HG02943 (cell line): ENCODE measurements at regions not wholly inside any gene's neighbourhood (a gene's known extent, or its start where the extent isn't known, plus 50 kb on each side); places are given as distances from the start of the nearest gene placed in this dataset.
"Not testable (repeated sequence)": the region's sequence is repeated elsewhere in the genome, so short reads cannot be mapped to it uniquely, and the experiment has no call there.

Source experiments
- ATAC-seq: cut with Tn5 transposase; IDR thresholded peaks from one replicate; pipeline ENCODE4 v1.9.1; 2021; ENCODE audit warnings: mild to moderate bottlenecking, low read depth, moderate library complexity; ENCODE audit not compliant: unreplicated experiment

DNA sequence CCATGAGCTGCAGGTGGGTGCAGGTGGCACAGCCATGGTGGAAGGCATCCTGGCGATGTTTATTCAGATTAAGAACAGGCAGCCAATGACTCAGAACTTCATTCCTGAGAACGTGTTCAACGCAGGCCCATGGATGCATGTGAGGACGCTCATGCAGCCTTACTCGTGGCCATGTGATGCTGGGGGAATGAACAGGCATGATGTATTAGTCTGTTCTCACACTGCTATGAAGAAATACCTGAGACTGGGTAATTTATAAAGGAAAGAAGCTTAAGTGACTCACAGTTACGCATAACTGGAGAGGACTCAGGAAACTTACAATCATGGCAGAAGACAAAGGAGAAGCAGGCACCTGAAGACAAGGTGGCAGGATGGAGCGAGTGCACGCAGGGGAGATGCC lies 146.6 kb downstream of the RNASET2 start:
- ATAC-seq, result no peak

DNA sequence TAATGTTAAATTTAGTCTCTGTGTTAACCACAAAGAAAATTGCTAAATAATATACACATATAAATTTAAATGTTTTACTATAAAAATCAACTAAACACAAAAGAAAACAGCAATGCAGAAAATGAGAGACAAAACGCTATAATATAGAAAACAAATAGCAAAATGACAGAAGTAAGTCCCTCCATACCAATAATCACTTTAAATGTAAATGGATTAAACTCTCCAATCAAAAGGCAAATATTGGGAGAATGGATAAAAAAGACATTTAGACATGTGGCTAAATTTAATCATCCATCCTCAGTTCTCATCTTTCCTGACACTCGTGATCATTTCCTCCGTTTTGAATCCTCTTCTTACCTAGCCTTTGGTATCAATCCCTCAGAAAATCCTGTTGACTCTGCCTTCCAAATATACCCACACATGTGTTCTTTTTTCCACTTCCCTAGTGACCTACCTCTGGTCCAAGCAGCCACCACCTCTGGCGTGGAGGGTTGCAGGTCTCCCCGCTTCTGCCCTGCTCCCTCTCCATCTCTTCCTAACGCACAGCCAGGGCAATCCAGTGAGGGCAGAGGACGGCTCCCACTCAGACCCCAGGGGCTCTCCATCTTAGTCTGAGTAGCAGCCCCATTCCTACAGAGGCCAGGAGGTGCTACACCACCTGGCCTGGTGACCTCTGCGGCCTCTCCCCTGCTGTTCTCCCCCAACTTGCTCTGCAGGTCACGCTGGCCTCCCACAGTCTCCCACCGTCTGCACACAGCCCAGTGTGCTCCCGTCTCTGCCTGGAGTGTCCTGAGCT lies 149.2 kb downstream of the RNASET2 start:
- no peak for ATAC-seq

DNA sequence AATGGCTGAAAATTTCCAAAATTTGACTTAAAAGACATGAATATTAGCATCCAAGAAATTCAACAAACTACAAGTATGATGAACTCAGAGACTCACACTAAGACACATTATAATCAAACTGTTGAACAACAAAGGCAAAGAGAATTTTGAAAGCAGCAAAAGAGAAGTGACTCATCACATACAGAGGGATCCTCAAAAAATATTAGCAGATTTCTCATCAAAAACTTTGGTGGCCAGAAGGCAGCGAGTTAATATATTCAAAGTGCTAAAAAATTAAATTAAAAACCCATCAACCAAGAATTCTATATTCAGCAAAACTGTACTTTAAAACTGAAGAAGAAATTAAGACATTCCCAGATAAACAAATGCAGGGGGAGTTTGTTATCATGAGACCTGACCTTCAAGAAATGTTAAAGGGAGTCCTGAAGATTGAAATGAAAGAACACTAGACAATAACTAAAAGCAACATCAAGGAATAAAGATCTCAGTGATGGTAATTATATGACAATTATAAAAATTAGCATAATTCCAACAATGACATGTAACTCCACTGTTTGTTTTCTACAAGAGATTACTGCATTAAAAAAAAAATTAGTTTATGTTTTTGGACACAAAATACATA lies 150.0 kb downstream of the RNASET2 start:
- no peak for ATAC-seq

DNA sequence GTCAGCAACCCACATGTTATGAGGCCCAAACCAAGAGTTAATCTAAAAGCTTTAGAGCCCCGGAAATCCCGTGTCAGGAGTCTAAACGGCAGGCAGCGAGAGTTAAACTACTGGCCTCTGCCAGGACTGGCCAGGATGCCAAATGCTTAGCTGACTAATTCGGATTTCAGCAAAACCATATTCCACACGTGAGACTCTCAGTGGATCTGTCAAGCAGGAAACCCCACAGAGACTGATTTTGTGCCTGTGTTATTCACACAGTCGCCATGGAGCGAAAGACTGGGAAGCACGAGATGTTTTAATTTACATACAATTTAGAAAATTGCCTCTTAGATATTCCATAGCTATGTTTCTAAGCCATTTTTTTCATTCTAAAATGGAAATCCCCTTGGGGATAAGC lies 152.9 kb downstream of the RNASET2 start:
- no peak for ATAC-seq

DNA sequence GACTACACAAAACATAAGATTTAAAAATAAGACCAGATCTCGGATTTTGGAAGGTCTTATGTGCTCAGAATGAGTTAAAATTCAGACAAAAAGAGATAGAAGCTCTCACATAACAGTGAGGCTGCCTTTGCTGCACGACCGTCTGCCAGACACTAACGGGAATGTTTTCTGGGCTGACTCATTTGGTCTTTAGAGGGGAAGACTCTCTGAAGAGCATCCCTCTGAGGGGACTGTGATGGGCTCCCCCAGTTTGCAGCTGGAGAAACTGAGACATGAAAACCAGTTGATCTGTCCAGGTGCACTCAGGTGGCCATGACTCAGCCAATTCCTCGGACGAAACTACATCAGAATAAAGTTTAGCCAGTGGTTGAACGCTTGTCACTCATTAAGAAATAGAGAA lies 153.9 kb downstream of the RNASET2 start:
- no peak for ATAC-seq

DNA sequence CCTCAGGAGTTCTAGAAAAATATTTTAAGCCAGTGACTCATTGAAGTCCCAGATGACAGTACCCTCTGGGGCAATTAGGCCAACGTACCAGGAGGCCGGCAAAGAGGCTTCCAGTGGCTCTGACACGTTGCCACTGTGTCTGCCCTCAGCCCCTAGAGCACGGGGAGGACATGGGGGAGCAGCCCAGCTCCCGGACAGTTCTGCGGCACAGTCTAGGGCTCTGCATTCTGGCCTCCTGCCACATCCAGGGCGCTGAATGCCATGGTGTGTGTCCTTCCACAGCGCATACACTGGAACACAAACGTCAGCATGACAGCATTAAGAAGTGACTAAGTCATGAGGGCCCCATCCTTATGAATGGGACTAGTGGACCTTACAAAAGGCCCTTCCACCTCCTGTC lies 156.2 kb downstream of the RNASET2 start:
- ATAC-seq, result no peak

DNA sequence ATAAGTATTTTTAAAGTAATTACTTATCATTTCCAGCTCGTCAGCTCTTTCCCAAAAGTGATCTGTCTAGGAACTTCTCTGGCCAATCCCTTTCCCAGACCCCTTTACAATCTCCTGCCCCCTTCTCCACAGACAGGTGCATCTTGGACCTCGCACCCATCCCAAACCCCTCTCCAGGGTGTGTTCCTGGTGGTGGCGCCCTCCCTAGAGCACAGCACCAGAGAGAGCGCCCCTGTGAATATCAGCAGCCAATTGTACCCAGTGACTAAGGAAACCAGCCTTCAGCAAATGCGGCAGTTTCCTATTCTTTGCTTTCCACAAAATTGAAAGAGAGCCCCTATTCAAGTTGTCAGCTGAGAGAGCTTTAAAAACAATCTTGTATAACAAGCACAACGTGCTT lies 157.7 kb downstream of the RNASET2 start:
- no peak for ATAC-seq

DNA sequence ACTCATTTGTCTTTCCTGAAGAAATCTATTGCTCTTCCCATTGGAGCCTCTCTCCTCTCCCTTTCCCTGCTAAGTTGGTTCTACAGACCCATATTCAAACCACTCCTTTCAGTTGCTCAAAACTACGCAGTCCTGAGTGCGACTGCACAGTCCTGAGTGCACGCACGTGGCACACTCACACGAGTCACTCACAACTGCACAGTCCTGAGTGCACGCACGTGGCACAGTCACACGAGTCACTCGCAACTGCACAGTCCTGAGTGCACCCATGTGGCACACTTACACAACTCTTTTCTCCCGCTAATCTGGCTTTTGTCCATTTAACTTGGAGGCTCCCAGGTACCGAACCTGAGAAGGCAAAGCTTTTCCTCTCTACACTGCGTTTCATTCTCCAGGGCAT lies 159.7 kb downstream of the RNASET2 start:
- no peak for ATAC-seq

DNA sequence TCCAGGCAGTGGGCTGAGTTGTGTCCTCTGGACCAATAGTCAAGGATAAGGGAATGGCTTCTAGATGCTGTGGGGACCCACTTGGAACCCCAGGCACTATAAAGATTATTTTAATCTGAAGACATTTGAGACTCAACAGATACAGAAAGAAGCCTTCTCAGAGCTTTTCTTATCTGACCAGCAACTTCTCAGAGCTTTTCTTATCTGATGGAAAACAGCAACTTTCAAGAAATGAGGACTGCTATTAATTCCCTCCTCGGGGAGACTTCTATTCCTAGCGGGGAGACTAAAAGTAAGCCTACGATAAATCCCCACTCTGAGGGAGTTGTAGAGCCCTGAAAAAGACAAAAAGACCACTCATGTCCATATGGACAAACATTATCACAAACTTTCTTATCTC lies 160.5 kb downstream of the RNASET2 start:
- ATAC-seq, result no peak

DNA sequence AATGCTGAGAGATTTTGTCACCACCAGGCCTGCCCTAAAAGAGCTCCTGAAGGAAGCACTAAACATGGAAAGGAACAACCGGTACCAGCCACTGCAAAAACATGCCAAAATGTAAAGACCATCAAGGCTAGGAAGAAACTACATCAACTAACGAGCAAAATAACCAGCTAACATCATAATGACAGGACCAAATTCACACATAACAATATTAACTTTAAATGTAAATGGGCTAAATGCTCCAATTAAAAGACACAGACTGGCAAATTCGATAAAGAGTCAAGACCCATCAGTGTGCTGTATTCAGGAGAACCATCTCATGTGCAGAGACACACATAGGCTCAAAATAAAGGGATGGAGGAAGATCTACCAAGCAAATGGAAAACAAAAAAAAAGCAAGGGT lies 163.8 kb upstream of the RPS6KA2 start:
- not testable (repeated sequence) for ATAC-seq

DNA sequence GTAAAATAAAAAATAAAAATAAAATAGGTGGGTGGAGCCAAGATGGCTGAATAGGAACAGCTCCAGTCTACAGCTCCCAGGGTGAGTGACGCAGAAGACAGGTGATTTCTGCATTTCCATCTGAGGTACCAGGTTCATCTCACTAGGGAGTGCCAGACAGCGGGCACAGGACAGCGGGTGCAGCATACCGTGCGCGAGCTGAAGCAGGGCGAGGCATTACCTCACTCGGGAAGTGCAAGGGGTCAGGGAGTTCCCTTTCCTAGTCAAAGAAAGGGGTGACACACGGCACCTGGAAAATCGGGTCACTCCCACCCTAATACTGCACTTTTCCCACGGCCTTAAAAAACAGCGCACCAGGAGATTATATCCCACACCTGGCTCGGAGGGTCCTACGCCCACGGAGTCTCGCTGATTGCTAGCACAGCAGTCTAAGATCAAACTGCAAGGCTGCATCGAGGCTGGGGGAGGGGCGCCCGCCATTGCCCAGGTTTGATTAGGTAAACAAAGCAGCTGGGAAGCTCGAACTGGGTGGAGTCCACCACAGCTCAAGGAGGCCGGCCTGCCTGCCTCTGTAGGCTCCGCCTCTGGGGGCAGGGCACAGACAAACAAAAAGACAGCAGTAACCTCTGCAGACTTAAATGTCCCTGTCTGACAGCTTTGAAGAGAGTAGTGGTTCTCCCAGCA lies 161.9 kb upstream of the RPS6KA2 start:
- not testable (repeated sequence) for ATAC-seq

DNA sequence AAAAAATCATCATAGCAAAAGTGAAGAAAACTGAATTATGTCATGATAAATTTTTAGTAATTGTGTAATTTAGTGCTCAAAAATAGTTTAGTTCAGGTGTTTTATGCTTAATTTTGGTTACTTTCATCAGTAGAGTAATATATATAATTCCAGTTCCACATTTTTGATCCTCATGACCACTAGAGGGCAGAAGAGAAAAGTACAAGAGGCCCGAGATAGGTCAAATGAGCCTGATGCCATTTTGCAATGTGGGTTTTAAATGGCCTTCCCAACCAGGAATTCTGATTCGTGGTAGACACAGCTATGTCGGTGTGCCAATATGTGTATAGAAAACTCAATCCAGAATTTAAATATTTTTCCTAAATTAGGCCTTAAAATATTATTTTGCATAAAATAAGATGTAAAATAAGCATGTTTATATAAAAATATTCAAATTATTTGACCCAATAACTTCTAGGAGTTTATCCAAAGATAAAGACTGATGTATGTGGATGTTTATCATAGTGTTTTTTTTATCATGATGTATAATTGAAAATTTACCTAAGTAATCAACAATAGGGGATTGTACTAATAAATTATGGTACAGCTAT lies 159.7 kb upstream of the RPS6KA2 start:
- no peak for ATAC-seq

DNA sequence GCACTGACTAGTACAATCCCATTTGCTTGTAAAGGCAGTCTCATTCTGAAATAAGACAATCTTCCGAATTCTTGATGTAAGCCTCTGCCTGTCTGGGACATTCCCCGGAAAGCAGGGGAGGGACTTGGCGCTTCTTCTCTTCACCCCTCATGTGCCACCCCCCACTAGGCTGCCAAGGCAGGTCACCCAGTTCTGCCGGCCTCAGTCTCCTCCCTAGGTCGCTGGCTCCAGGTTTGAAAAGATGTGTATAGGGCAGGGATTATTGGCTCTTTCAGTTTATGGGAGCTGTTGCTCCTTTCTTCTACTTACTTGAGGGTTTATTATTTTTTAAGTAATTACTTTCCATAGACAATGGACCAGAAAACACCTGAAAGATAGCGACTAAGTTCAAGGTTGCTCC lies 158.1 kb upstream of the RPS6KA2 start:
- ATAC-seq, result no peak

DNA sequence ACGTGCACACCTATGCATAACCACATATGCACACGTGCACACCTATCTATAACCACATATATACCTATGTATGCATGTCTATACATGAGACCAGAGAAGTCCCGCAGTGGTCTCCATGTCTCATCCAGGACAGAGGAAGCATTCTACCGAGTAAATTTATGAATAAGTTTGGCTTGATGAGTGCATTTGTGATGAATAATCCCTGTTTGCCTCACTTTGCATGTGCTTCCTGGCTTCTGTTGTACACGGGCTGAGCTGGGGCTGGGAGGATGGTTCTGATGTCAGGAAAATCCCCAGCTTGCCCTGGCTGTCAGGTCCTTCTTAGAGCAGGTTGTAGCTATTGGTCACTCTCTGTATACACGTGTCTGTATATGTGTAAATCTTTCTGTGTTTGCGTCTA lies 157.6 kb upstream of the RPS6KA2 start:
- no peak for ATAC-seq

DNA sequence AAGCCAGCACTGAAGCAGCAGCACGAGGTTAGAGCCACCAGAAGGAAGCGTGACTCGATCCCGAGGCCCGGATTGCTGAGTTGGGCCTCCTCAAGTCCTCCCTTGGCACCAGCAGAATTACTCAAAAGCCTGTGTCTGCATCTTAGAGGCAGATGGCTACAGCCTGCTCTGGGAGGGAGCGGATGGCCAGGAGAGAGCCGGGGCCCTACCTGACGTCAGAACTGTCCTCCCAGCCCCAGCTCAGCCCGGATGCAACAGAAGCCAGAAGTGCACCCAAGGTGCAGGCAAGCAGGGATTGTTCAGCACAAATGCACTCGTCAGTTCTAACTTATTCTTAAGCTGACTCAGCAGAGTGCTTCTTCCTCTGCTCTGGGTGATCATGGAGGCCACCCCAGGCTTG lies 155.5 kb upstream of the RPS6KA2 start:
- no peak for ATAC-seq

DNA sequence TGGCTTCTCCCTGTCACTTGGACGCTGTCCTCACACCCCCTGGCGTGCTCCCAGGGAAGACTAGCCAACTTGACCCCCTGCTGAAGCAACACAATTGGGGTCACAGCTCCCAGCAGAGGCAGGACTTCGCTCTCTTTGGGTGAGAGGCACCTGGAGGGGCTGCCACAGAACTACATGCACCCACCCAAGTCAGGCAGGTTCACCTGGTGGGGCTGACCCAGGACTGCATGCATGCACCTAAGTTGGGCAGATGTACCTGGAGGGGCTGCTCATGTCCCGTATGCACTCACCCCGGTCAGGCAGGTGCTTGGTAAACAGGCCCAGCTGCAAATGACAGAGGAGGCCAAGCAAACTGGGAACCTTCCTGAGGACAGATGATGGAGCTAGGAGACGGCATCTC lies 154.3 kb upstream of the RPS6KA2 start:
- ATAC-seq, result no peak

DNA sequence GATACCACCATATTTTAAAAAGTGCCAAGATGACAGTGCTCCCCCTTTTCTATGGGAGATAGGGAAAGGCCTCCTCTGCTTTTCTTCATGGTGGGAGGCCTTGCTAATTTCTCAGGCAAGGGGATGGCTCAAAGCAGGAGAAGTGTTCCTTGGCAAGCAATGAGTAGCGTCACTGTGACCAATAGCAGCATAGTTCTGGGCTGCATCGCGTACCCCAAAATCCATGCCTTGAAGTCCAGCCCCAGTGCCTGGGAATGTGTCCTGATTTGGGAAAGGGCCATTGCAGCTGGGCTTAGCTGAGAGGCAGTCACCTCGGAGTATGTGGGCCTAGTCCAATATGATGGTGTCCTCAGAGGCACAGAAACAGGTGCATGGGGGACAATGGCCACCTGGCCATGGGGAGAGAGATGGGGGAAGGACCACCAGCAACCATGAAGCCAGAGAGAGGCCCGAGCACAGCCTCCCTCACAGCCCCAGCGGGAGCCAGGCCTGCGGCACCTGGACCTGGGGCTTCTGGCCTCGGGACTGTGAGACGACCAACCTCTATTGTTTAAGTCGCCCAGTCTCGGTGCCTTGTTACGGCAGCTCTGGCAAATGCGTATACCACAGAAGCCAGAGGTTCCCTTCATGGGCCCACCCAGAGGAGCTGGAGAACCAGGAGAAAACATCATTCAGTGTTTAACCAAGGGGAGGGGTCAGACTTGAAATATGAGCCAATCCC lies 153.1 kb upstream of the RPS6KA2 start:
- no peak for ATAC-seq

DNA sequence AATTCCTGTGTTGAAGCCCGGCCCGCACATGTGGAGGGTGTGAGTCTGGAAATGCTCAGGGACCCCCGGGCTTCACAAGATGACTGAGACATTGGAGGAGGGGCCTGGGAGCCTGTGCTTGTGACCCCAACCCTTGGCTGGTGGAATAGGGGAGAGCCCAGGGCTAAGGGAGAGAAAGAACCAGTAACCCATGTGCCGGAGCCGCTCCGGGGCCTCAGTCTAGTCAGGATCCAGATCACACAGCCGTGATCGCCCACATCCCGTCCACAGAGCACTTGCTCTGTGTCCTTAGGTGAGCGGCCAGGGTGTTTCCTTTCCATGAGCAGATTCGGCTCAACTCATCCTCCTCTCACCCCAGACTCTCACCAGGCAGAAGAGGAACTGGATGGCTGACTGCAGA lies 152.3 kb upstream of the RPS6KA2 start:
- ATAC-seq, result no peak

DNA sequence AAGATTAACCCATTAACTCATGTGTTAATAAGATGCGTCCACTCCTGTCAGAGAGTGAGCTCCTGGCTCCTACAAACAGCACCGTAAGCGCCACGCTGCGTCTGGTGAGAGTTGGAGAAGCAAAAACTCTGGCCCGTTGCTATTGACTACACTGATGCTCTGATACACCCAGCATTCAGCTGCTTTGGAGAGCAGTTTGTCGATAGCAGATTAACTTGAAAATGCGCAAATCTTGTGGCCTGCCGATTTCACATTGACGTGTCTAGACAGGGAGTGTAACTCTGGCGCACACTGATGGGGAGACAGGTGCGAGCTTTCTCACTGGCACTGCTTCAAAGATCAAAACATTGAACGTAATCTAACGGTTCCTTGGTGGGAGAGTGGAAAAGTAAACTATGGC lies 151.7 kb upstream of the RPS6KA2 start:
- no peak for ATAC-seq

DNA sequence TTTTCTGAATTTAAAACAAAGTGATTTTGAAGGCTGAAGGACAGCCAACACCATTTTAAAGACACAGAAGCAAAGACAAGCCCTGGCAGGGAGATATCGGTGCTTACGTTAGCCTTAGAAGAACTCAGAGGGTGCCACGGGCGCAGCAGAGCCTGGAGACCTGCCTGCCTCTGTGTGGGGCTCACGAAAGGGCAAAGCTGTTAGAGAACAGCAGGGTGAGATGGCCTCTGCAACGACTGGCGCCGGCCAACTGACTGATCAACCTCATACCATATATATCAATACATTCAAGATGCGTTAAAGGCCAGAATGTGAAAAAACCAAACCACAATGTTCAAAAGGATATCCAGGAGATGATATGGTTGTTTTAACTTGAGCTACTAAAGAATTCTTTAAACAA lies 151.0 kb upstream of the RPS6KA2 start:
- ATAC-seq, result no peak

DNA sequence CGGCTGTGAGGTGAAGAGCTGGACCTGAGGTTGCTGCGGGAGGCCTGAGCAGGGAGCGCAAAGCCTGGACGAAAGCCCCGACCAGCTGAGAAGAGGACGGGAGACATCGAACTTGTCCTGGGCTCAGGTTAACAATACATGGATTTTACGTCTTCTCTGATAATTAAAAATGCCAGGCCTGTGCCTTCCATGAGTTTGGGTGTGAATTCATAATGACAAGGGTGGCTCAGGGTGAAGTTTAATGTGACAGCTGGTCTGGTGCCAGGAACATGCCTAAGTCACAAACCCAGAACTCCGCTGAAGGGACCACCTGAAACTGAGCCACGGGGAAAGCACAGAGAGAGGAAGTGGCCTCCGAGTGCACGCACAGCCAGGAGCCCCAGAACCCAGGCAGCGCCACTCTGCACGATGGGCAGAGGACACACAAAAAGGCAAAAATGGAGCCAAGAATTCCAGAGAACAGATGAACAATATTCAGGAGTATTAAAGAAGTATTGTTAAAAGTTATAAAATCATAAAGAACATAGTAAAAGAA lies 150.1 kb upstream of the RPS6KA2 start:
- no peak for ATAC-seq
